ENCODE measurements at regions not wholly inside any gene's neighbourhood (a gene's known extent, or its start where the extent isn't known, plus 50 kb on each side); places are given as distances from the start of the nearest gene placed in this dataset.

DNA sequence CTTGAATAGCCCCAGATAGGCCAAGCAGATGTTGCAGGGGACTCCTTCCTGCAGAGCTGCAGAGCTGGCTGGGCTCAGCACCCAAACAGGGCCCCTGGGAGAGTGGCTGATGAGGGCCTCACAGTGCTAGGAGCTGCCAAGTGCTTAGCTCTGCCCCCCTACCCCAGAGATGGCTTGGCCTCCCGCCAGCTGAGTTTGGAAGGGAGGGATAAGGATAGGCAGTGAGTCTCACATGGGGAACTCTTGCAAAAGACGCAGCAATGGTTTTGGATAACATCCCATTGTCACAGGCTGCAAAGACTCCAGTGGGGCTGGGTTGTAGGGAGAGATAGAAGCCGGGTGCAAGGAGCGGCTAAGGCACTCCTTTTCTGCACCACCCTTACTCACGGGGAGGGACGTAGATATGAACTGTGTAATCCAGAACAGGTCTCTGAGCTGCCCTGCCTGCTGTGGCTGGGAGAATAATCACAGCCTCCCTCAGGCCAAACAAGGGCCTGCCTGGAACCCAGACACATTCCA is 52.9 kb upstream of the MAF start:
- TF ChIP-seq, protein P1, sequence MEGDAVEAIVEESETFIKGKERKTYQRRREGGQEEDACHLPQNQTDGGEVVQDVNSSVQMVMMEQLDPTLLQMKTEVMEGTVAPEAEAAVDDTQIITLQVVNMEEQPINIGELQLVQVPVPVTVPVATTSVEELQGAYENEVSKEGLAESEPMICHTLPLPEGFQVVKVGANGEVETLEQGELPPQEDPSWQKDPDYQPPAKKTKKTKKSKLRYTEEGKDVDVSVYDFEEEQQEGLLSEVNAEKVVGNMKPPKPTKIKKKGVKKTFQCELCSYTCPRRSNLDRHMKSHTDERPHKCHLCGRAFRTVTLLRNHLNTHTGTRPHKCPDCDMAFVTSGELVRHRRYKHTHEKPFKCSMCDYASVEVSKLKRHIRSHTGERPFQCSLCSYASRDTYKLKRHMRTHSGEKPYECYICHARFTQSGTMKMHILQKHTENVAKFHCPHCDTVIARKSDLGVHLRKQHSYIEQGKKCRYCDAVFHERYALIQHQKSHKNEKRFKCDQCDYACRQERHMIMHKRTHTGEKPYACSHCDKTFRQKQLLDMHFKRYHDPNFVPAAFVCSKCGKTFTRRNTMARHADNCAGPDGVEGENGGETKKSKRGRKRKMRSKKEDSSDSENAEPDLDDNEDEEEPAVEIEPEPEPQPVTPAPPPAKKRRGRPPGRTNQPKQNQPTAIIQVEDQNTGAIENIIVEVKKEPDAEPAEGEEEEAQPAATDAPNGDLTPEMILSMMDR (conservative IDR thresholded peaks at IDR 0.05): no peak
- no peak for TF ChIP-seq EZH2 (IDR thresholded peaks at IDR 0.05; ENCODE audit: low read depth)

Data from PC-9 (cell line).